Limb (tissue), 2 donors: ENCODE measurements at regions not wholly inside any gene's neighbourhood (a gene's known extent, or its start where the extent isn't known, plus 50 kb on each side); places are given as distances from the start of the nearest gene placed in this dataset.
"Not testable (repeated sequence)": the region's sequence is repeated elsewhere in the genome, so short reads cannot be mapped to it uniquely, and the experiment has no call there.

Experiments
- DNase-seq, 2 donors: peaks; one replicate each; pipeline ENCODE4 v3.0.0-alpha.2; 2016; ENCODE audit errors: extremely low spot score in 2 of 2

DNA sequence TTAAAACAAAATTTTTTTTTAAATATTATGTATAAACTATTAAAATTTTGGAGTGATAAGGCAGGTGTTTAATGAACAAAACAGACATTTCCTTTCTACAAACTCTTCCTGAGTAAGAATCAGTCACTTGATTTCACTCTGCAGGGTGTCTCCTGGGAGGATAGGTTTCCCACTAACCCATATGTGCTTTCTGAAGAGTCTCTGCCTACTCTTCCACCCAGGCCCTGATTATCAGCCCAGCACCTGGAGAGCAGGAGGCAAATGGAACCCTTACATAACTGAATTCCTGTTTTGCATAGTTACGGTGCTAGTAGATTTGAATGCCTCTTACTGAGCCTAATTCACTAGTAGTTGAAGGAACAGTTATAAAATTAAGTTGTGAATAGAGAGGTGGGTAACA is 1718.6 kb downstream of the SUCLG1 start:
- no peak for DNase-seq

DNA sequence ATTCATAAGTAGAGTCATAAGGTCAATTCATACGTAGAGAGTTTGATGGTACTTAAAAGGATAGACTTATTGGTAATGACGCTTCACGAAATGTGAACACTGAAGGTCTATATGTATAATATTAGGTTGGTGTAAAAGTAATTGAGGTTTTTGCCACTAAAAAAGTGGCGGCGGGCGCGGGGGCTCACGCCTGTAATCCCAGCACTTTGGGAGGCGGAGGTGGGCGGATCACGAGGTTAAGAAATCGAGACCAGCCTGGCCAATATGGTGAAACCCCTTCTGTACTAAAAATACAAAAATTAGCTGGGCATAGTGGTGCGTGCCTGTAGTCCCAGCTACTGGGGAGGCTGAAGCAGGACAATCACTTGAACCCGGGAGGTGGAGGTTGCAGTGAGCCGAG is 1721.1 kb downstream of the SUCLG1 start:
- DNase-seq: not testable (repeated sequence)

DNA sequence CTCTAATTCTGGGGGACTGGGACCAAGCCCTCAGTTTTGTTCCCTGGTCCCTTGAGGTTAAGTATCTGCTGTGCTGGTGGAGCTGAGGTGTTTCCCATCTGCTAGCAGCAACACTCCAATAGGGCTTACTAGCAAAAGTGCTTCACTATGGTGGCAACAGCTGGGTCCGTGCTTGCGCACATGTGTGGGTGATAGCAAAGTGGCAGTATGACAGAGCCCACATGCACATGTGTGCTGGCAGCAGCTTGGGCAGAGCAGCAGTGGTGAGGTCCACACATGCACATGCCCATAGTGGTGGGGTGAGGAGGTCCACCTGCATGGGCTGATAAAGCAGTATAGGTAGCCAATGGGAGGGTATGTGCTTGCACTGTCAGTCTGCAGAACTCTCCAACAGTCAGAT is 1723.7 kb downstream of the SUCLG1 start:
- no peak for DNase-seq

DNA sequence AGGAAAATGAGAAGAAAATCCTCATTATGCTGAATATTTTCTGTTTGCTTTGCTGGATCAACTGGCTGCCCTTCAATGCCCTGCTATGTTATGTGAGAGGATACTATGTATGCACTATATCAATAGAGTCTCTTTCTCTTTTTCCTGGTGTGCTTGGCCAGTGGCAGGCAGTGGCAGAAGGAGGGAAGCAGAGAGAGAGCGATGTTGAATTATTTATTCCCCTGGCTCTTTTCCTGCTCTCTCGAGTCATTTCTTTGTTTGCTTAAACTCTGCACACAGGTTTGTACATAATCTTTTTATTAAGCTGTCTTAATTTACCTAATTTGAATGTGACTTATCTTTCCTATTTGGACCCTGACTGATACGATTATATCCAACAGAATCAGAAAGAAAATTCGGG is 1727.3 kb downstream of the SUCLG1 start:
- no peak for DNase-seq

DNA sequence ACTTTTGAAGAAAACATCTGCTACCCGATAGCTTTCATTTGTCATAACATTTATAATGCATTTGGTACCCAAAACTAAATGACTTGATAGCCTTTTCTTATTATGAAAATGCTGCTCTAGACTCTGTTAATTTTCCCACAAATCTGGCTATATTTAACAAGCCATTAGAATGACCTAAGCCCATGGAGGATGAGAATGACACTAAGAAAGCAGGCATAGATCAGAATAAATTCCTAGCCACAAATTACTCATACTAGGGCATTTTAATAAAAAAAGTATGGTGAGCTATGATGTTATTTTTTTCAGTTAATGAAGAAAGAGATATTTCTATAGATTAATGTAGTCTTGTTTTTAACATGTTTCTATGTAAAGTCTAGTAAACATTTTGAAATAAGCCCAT is 1728.3 kb downstream of the SUCLG1 start:
- DNase-seq: no peak

DNA sequence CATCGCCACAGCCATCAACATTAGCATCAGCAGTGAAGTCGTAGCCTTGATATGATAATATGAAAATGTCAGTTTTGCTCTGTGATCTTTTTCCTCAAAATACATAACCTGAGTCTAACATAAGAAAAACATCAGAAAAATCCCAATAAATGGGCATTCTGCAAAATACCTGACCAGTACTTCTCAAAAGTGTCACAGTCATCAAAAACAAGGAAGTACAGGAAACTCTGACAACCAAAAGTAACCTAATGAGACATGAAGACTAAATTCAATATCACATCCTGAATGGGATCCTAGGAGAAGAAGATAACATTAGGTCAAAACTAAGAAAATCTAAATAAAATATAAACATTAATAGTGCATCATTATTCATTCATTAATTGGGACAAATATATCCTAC is 1731.0 kb downstream of the SUCLG1 start:
- DNase-seq: no peak

DNA sequence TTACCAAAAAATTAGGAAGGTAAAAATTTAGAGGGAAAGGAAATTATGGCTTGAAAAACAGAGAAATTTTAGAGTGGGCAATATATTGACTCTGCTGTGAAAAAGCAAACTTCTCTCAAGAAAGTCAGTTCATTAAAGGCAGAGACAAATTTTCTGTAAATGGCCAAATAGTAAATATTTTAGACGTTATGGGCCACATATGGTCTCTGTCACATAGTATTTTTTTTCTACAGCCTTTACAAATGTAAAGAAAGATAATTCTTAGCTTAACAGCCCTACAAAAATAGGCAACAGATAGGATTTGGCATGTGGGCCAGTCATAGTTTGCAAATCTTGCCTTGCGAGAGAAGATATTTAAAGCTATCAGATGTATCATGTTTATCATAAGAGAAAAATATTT is 1750.4 kb downstream of the SUCLG1 start:
- DNase-seq: no peak

DNA sequence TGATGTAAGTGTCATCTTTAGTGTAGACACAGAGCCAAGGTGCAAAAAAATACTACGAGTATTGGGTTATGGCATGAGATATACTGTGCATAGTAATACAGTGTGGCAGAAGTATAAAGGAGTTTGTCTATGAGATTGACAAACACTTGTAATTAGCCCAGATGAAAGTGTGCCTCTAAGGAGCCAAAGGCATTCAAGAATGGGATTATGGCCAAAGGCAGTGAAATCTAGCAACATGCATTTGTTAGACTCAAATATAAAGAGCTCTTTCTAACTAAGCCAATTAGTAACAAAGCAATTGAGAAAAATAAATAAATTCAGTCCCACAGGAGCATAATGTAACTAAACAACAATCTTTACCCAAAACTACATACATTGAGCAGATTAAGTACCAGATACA is 1761.8 kb downstream of the SUCLG1 start:
- no peak for DNase-seq

DNA sequence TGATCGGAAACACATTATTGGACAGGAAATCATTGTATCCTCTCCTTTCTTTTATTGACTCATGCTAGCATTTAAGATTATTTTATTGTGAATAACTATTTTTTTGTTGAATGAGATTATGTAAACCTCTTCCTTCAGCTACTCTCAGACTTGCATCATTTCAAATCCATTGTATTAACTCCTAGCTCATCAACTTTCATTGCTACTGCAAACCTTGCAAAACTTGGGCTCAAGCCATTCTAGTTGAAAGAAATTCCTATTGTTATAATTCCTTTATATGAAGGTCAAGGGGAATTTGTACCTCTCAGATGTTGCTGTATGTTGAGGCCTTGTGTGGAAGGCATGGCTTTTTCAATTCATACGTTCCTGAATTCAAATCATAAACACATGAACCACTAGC is 1764.6 kb downstream of the SUCLG1 start:
- DNase-seq: no peak

DNA sequence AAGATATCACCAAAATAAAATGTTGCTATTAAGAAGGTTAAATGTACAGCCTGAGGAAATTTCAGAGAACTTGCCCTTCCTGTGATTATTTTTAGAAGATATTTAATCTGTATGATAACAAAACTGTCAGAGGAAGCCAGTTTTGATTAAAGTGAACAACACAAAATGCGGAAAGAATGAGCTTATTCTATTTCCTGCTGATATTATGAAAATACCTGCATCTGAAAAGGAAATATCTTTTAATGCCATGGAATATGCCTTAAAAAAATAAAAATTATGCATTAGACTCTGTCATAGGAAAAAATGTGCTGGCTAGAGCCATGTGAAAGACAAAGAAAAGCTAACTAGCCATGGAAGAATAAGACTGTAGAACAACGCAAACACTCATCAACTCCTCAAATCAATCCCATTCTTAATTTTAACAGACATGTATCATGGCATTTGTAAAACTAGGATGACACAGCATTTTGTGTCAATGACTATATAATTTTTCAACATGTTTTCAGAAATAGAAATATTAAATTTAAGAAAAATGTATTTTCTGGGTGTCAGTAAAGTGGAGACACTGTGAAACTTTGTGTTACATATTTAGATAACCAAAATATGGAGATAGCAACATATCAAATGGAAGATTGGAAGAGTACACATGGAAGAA is 1768.2 kb downstream of the SUCLG1 start:
- no peak for DNase-seq

DNA sequence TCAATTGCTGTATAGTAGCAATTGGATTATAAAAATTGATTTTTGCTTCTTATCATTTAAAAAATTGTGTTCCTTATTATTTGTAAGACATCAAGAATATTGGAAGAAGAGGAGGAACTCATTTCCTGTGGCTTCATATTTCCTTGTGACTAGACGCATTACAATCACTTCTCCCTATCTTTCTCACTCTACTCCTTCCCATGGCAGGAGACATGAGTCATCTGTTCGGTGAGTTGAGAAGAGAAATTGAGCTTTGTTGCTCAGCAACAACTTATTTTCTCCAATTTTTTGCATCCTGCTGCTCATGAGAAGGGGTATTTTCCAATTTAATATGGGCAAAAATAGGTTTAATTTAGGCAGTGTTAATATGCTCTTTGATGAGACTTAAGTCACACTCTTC is 1783.9 kb downstream of the SUCLG1 start:
- no peak for DNase-seq

DNA sequence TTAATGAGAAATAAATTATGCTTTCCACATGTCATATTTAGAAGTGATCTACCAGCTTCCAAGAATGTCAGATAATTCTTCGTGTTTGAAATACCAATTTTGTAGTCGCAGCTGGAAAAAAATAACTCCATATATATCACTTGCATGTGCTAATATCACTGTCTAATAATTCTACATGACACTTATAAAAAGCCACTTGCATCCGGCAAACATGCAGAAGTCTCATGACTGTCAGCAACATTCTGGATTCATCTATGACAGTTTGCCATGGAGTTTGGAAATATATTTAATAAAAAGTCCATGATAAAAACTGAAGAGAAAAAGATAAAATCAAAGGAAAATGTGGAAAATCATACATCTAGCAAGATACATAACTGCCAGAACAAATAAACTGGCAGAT is 1784.4 kb downstream of the SUCLG1 start:
- DNase-seq: no peak

DNA sequence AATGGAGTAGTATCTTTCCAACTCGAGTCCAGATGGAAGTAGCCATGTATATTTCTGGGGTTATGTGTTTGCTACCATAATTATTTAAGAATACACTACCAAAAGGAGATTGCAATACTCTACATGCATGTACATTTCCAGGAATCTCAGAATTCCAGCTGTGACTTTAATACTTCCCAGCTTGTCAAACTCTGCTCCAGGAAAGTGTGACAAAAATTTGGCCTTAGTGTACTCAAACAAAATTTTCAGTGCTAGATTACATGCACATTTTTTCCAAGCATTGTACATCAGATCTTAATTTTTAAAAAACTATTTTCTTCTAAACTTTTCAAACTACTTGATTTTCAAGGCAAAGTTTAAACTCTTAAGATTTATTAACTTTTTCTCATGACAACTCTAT is 1791.6 kb downstream of the SUCLG1 start:
- DNase-seq: no peak

DNA sequence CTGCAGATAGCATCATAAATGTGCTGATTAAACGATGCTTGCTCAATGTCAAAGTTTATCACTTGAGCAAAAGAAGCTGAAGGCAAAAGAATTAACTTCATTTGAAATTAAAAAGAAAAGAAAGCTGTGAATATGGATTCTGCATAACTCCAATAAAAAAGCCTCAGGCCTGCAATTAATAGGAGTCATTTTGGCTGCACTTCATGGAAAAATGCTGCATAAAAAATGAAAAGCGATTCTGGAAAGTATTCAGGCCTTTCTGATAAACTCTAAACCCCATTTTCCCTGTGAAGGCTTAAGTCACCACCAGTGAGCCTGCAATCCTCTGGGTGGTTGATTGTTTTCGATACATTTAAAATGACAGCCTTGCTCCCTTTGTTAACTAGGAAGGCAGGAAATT is 1793.4 kb downstream of the SUCLG1 start:
- DNase-seq: no peak

DNA sequence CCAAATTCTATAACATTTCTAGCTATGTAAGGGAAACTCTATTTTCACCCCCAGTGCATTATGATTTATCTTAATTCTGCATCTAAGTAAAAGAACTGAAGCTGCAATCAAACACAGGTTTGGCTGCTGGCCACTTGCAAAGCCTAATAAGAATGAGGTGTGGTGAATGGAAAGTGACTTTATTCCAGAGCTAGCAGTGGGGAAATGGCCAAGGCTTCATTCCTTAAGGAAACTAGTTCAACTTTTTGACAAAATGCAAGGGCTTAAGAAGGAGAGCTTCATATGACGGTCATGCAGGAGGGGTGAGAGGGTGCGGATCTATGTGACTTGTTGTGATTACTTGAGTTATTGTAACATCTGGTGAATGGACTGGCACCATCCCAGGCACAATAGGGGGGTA is 1802.0 kb downstream of the SUCLG1 start:
- DNase-seq: no peak

DNA sequence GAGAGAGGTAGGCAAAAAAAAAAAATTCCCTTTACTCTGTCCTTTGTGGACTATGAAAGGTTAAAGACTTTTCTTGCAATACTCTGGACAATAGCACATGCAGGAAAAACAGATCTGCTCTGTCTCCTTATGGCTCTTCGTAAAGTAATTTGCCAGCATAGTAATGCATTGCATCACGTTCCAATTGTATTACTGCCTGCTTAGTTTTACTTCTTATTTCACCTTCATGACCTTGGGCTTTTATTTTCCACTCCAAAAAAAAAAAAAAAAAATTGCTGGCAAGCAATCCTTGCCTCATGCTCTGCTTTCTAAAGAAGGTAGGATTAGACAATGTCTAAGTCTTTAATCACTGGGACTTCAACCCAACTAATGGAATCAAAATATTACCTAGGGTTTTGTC is 1802.7 kb downstream of the SUCLG1 start:
- DNase-seq: no peak

DNA sequence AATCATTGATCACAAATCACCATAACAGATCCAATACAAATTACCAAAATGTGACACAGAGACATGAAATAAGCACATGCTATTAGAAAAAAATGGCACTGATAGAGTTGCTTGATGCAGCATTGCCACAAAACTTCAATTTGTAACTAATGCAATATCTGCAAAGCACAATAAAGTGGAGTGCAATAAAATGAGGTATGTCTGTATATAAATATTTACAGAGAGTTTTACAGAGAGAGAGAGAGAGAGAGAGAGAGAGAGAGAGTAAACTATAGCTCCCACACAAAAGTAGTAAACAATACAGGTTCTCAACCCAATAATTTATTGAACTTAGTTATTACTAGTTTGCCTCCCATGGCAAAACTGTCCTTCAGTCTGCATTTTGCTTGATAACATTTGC is 1807.0 kb downstream of the SUCLG1 start:
- DNase-seq: no peak

DNA sequence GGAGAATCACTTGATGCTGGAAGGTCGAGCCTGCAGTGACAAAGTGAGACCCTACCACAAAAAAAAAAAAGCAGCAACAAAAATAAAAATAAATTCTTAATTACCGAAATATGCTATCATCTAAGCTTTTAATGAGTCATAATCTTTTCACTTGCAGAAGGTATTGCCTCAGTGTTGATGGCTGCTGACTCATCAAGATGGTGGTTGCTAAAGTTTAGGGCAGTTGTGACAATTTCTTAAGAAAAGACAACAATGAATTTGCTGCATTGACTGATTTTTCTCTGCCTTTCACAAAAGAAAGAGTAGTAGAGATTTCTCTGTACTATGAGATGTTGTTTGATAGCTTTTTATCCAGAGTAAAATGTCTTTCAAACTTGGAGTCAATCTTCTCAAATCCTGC is 1809.0 kb downstream of the SUCLG1 start:
- DNase-seq: no peak

DNA sequence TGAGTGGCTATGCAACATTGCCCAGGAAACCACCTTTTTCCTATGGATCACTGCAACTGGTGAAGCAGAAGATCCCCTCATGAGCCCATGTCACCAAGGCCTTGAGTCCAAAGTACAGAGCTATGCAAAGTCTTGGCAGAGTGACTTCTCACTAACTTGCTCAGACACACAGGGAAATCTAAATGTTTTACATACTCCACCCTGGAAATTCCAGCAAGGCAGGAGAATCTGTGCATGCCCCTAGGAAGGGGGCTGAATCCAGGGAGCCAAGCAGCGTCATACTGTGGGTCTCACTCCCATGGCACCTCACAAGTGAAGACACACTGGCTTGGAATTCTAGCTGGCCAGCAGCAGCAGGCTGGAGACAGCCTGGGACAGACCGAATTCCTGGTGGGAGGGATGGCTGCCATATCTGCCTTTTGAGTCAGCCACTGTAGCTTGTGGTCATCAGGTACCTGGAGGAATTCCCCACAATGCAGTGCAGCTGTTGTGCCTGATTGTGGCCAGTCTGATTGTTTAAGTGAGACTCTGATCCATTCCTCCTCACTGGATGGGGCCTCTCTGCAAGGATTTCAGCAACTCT is 1817.4 kb downstream of the SUCLG1 start:
- DNase-seq: no peak

DNA sequence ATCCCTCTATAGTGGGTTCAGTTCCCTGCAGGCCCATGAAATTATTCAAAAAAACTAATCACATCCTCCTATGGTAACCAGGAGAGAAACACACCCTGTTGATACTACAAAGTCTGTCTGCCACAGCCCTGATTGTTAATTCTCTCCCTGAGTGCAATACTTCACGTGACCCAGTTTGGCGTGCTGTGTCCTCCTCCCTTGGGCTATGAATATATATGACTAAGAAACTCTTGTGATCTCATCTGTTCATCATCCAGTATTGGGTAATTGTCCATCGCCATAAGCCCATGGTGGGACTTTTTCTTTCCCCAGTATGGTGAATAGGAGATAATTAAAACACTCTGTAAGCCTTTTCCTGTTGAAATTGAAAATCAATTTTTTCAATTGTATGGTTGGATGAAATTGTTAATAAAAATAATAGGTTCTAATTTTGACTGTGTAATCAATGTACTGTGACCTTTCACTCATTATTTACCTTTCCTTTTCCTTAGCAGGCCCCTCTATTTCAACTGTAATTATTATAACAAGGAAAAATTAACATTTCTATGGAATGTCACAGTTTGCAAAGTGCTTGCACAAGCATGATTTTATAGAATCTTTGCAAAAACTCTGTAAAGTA is 1822.6 kb downstream of the SUCLG1 start:
- DNase-seq: no peak

DNA sequence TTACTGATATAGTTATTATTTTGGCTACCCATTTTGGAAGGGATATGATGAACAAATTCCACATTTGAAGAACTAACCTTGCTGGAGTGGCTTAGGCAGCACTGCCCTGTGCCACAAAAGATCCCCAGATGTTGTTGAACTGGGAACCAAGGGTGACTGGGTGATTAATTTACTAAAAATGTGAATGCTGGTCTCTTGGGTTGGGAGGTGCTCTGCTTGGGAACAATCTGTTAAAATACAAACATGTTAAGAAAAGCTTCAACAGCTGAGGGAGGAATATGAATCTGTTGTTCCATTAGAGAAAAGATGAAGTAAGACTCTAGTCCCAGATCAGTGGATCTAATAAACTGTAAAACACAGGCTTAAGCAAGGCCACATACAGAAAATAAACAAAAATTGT is 1860.1 kb downstream of the SUCLG1 start:
- no peak for DNase-seq

DNA sequence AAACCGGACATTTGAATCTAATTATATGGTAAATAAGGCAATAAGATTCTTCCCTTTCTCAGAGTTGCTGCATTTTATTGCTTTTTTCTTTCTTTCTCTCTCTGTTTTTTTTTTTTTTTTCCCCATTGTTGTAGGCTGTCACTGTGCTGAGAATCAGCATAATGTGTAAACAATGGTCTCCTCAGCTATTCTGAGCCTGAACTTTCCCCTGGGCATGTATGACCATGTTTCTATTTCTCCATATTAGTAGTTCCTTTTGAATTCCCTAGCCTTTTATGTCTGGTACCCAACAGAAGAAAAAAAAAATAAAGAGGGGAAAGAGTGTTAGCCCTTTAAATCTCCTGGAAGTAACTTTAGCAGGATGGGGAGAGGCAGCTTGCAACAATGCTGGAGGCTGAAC is 1862.5 kb downstream of the SUCLG1 start:
- no peak for DNase-seq

DNA sequence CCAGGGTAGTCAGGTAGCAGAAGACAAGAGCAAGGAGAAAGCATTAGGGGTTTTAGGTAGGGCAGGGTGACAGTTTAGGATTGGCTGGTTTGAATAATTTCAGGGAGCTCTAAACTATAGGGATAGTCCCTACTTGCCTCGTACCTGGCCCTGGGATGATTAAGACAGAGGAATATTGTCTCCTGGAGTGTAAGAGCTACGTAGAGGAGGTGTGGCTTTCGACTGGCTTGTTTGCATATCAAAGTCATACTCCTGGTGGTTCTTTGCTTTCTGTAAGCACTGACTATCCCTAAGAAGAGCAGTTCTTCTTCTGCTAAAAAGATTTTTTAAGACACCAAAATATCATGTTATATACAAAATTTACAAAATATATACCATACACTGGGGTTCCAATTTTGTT is 1867.4 kb downstream of the SUCLG1 start:
- DNase-seq: no peak
